ENCODE measurements at regions not wholly inside any gene's neighbourhood (a gene's known extent, or its start where the extent isn't known, plus 50 kb on each side); places are given as distances from the start of the nearest gene placed in this dataset.
A peak's percentile ranks its signal among the peaks of the same experiment; 100 is the strongest.

DNA sequence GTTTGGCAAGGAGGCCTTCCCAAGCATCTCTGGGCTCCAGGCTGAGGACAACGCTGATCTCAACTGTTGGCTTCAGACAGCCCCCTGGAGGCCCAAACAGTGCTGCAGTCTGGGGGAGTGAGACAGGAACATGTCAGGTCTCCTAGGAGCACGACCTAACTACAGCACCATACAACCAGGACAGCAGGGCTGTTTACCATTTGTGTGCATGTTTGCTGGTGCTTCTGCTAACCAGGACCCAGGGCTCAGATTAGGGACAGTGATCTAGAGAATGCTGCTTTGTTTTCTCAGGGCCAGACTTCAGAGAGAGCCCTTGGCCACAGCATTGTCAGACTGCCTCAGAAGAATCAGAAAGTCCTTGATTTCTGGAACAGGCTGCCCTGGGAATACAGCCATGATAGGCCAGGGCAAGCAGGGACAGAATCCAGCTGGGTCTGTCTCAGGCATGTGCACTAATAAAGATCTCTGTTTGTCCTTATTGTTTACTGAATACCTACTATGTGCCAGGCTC is 126.5 kb downstream of the VPREB1 start (continued):
- TF ChIP-seq POLR2A (IDR thresholded peaks at IDR 0.05; ENCODE audit: control extremely low read depth in 1 of 2, low read depth in 2 of 2, low read length in 2 of 2), result no peak
- peak; percentile 19; the same call in 1 of the 2 replicates for TF ChIP-seq SUZ12 (IDR thresholded peaks at IDR 0.05; ENCODE audit: low read length)
- TF ChIP-seq RAD21 (IDR thresholded peaks at IDR 0.05 in 1 of 2, conservative IDR thresholded peaks at IDR 0.05 in 1 of 2; ENCODE audit: low read depth in 2 of 2, low read length in 2 of 2), result peak; percentile 12 to 38; a peak in 2 of 4 replicates
- TF ChIP-seq SRF (IDR thresholded peaks at IDR 0.05; ENCODE audit: low read depth, low read length), result no peak
- TF ChIP-seq, protein P1, sequence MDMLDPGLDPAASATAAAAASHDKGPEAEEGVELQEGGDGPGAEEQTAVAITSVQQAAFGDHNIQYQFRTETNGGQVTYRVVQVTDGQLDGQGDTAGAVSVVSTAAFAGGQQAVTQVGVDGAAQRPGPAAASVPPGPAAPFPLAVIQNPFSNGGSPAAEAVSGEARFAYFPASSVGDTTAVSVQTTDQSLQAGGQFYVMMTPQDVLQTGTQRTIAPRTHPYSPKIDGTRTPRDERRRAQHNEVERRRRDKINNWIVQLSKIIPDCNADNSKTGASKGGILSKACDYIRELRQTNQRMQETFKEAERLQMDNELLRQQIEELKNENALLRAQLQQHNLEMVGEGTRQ (IDR thresholded peaks at IDR 0.05; ENCODE audit: low read length), result no peak
- no peak for TF ChIP-seq CBX8 (IDR thresholded peaks at IDR 0.05; ENCODE audit: borderline replicate concordance, low read depth, low read length)

Measured in H1 (cell line).